GM13977 (cell line): ENCODE measurements at regions not wholly inside any gene's neighbourhood (a gene's known extent, or its start where the extent isn't known, plus 50 kb on each side); places are given as distances from the start of the nearest gene placed in this dataset.

ENCODE experiments used
- DNase-seq: peaks from one replicate; pipeline ENCODE4 v3.0.0; 2012; ENCODE audit warnings: low spot score
- CTCF ChIP-seq: IDR thresholded peaks from 2 replicates; pipeline ENCODE4 v1.5.1; 2012; ENCODE audit warnings: mild to moderate bottlenecking, control low read depth; ENCODE audit not compliant: insufficient read depth; ENCODE audit errors: extremely low read depth, missing control alignments
- in situ Hi-C: fragments of 300-500 bp; cut with MboI; formaldehyde crosslinking; loops from one replicate; pipeline ENCODE4 v1.12.0; 2022; ENCODE audit warnings: low sequenced_read_pairs, low pct_unique_long_range_greater_than_20kb, mixed read lengths, inconsistent platforms; ENCODE audit not compliant: unreplicated experiment

DNA sequence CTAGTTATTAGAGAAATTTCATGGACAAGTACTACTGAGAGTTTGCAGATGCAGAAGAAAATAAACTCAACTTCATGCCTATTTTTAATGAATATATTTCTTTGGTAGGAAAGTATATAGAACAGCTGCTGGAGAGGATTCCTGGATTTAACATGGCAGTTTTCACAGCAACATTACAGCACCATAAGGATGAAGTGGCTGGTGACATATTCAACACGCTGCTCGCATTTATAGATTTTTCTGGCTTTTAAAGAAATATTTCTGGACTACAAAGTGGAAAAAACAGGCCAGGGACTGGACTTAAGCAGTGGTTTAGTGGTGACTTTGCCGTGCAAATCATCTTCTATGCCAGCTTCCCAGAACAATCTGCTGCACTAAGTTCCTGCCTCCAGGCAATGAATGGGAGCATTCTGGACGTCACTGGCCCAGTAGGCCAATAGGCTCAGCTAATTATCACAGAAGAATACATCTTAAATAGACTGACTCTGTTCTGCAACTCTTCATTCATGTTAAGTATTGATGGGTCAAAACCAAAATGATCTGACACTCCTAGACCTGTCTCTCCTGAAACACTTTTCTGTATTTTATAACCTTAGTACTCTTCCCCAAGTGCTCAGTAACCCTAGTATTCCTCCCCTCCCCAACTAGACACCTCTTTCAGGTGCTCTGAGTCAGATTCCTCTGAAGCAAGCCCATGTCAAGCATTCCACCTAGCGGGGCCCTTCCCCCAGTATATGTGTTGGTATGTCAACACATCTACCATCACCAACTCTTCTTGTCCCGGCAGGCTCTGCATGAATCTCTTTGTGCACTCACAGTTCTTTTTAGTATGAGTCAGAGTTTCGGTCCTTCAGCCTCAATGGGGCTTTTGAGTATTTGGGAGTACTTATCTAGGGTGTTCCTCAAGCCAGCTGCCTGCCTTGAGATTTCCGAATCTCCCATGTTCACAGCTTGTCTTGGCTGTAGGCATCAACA lies 625.5 kb downstream of the CHSY3 start:
- TF ChIP-seq CTCF: no peak
- DNase-seq: no peak
- in situ Hi-C loops: no loop called here

- in situ Hi-C loops: no loop called here
- no peak for TF ChIP-seq CTCF
- no peak for DNase-seq
Observed at GRCh38 chr5:130529111-130529510, 624.8 kb downstream of the CHSY3 start.

- DNase-seq: no peak
- in situ Hi-C loops: no loop called here
- TF ChIP-seq CTCF: no peak
Observed at GRCh38 chr5:130528474-130528873, 624.2 kb downstream of the CHSY3 start.

- in situ Hi-C loops: no loop called here
- no peak for TF ChIP-seq CTCF
- DNase-seq: no peak
Observed at GRCh38 chr5:130526708-130527107, 622.4 kb downstream of the CHSY3 start.

GRCh38 chr5:130520211-130520610 lies 615.9 kb downstream of the CHSY3 start:
- in situ Hi-C loops: no loop called here
- no peak for TF ChIP-seq CTCF
- DNase-seq: no peak

DNA sequence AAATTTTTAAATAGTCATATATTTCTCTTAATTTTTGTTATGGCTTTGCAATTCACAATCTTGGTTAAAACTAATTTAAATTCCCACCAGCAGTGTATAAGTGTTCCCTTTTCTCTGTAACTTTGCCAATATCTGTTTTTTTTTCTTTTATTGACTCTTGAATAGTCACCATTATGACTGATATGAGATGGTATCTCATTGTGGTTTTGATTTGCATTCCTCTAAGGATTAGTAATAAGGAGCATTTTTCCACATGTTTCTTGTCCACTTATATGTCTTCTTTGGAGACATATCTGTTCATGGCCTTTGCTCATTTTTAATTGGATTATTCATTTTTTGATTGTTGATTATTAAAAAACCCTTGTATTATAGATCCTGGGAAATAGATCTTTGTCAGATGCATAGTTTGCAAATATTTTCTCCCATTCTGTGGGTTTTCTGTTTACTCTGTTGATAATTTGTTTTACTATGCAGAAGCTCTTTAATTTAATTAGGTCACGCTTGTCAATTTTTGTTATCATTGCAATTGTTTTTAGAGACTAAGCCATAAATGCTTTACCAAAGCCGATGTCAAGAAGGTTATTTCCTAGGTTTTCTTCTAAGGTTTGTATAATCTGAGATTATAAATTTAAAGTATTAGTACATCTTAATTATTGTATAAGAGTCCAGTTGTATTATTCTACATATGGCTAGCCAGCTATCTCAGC lies 610.9 kb downstream of the CHSY3 start:
- in situ Hi-C loops: no loop called here
- no peak for TF ChIP-seq CTCF
- no peak for DNase-seq
